GM20431 (cell line): ENCODE measurements at regions not wholly inside any gene's neighbourhood (a gene's known extent, or its start where the extent isn't known, plus 50 kb on each side); places are given as distances from the start of the nearest gene placed in this dataset.

Experiments used
- in situ Hi-C: fragments of 300-500 bp; cut with MseI, MboI; formaldehyde crosslinking; loops from one replicate; pipeline ENCODE4 v1.15.0; 2020; ENCODE audit warnings: low sequenced_read_pairs; ENCODE audit not compliant: unreplicated experiment

DNA sequence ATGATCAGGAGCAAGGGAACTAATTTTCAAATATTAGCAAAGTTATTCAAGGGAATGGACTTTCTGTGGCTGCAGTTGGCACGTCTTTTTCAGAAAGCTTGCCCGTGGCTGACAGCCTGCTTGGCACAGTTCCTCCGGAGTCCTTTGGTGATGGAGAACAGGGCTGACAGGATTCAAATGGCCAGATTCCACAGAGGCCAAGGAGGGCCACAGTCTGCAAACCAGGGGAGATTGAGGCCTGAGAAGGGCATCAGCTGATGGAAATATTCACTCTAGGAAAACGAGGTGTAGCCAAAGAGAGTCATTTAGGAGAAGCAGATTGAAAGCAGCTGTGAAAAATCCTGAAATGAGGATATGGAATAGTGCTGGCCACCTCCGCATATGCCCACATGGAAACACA, 178.3 kb downstream of the EMP1 start:
- in situ Hi-C loops: loop anchor here (25.0 kb wide), 2 partner anchors 163 to 288 kb away; no protein-coding TSS in a partner anchor

DNA sequence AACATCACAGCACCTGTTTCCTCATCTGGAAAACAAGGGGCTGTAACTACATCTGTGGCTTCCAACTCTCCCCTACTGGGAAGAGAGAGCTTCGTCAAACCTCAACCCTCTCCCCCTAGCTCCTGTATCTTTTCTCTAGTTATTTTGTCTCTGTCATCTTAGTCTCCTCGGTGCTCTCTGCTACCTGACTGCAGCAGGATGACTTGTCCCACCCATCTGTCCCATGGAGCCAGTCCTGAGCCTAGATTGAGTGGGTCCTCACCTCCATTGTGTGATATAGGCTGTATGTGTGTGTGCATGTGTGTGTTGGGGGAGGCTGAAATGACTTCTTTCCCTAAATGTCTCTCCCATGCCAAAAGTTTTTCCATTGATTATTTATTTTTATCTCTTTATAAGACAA, 177.3 kb downstream of the EMP1 start:
- in situ Hi-C loops: loop anchor here (25.0 kb wide), 2 partner anchors 163 to 288 kb away; no protein-coding TSS in a partner anchor

DNA sequence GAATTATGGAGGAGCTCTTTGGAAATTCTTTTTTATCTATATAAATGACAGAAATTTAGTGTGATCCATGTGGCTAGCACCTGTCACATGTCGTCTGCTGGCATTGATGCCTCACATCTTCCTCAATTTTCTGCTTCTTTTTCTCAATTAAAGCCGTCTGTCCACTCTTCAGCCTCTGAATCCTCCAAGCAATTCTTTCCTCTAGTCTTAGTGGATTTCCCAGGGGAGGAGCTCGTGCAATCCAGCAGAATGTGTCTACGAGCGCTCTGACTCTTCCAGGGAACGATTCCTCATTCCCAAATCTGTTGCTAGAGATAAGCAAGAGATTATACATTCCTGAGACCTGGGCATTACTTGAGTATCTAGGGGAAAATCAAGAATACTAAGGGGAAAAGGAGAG, 176.6 kb downstream of the EMP1 start:
- in situ Hi-C loops: loop anchor here (25.0 kb wide), 2 partner anchors 164 to 289 kb away; no protein-coding TSS in a partner anchor

DNA sequence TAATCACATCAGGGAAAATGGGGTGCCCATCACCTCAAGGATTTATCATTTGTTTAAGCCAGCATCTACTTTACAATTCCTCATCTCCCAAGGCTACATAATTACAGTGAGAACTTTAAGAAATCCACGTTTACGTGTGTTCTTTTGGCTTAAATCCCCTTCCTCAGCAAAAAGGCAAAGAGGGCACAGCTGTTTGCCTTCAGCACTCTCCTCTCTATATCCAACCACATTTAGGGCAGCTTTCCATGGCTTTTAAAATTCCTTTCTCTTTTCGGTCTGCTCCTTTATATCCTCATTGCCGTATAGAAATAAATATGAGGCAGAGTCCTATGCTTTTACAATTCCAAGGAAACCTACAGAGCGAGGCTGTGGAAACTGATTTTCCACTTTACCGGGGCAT, 175.9 kb downstream of the EMP1 start:
- in situ Hi-C loops: loop anchor here (25.0 kb wide), 2 partner anchors 165 to 290 kb away; no protein-coding TSS in a partner anchor

DNA sequence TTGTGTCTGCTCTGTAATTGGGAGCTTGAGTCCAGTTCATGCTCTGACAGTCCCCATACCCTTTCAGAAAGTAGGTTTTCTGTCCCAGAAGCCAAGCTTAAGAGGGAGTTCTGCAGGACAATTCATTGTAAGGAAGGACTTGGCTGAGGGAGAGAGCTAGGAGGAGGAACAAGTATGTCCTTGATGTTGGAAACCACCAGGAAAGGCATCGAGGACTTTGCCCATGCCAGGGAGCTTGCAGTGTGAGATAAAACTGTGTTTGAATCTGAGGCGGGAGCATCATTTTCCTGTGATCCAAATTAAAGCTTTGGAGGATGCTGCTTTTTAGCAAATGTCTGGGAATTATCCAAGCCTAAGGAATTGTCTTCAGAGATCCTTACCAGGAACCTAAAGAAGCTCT, 175.3 kb downstream of the EMP1 start:
- in situ Hi-C loops: loop anchor here (25.0 kb wide), 2 partner anchors 166 to 291 kb away; no protein-coding TSS in a partner anchor

DNA sequence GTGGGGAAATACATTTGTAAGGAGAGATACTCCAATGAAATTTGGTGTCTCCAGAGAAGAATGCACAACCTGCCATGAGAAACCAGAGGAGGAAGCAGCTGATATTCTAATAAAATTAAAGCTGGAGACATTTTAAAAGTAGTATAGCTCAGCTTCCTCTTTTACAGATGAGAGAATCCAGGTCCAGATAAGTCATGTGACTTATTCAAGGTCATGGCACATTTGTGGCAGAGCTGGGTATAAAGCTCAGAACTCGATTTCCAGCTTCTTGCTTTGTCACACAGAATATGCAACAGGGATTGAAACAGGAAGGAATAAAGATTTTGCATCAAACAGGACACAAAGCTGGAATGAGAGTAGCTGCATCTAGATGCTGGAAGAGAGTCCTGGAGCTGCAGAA, 174.8 kb downstream of the EMP1 start:
- in situ Hi-C loops: loop anchor here (25.0 kb wide), 2 partner anchors 166 to 291 kb away; no protein-coding TSS in a partner anchor

DNA sequence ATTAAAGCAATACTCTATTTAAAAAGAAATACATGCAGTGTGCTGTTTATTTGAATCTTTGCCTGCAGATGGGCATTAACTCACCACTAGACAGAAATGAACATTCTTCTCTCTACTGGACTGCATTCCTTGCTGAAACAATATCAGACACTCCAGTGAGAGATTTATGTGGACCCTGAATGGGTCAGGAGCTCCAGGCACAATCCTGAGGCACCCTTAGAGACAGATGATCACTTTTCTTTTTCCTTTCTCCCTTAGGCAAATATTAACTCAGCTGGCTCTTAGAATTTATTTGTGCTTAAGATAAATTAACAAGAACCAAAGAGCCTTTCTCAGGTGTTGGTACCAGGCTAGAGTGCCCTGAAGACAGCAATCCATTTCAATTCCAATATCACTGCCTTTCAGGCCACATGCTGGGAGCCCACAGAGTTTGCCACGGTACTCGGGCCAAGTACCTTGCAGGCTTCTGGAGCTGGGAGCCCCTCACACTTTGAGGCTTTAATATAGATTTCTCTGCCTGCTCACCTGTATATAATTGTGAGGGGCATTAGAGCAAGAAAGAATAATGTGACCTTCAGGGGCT, 173.0 kb downstream of the EMP1 start:
- in situ Hi-C loops: loop anchor here (25.0 kb wide), 2 partner anchors 168 to 293 kb away; no protein-coding TSS in a partner anchor

DNA sequence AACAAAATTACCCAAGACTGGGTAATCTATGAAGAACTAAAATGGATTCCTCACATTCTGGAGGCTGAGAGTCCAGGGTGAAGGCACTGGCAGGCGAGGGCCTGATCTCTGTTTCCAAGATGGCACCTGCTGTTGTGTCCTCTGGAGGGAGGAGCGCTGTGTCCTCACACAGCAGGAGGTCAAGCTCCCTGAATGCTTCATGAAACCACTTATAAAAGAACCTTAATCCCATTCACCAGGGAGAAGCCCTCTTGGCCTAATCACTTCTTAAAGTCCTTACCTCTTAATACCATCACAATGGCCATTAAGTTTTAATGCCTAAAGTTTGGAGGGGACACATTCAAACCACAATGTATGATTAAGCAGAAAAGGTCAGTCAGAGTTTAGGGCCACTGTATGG, 172.4 kb downstream of the EMP1 start:
- in situ Hi-C loops: loop anchor here (25.0 kb wide), 2 partner anchors 168 to 293 kb away; no protein-coding TSS in a partner anchor

DNA sequence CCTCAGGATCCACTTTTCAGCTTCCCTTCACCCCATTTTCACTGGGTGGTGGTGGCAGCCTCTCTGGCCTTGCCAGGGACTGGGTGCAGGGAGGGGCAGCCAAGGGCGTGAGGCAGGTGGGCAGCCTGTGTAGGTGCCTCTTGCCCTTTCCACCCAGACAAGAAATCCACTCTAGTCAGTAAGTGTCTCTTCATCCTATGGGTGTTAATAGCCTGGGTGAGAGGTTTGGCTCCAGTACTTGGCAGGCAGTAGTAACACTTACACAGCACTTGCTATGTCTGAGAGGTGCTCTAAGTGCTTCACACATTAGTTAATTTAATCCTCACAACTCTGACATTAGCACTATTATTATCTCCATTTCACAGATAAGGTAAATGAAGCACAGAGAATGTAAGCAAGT, 171.9 kb downstream of the EMP1 start:
- in situ Hi-C loops: loop anchor here (25.0 kb wide), 2 partner anchors 169 to 294 kb away; no protein-coding TSS in a partner anchor

DNA sequence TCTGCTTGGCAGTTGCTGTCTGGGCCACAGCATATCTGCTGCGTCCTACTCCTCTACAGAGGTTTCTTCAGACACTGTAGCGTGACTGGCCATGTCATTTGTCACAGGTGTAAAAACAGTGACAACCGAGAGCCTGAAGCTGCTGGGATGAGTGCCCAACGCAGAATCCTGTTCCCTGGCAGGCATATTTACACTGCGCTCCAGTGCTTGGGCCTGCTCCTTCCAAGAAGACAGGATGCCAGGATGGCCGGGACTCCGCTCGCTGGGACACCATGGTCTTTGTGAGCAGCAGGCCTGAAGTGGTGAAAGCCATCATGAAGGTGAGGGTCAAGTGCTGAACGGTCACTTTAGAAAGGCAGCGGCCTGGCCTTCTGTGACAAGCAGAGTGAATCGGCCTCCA, 171.4 kb downstream of the EMP1 start:
- in situ Hi-C loops: loop anchor here (25.0 kb wide), 2 partner anchors 169 to 294 kb away; no protein-coding TSS in a partner anchor

DNA sequence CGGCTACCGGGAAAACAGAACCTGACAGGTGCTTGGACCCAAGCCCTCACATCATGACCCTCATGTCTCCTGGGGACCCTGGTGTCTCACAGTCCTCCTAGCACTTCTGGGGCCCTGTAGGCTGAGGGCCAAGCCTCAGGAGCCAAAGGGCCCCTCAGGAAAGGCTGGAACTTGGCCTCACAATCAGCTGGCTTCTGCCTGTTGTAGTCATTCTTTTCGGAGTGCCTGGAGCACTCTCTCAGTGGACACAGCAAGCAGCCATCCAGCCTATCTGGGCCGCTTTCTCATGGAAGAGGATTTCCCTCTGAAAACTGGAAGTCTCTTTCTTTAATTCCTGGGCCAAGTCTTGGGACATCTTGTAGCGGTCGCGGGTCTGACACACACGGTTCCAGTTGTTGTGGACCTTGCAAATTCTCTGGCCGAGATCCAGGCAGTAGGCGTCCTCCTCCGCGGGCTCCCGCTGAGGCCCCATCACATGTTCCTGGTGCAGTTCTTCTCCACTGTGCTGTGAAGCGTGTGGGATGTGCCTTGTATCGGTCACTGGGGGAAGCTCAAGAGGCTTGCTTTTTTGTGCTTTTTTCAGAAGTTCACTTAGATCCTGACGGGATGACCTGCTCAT, 169.3 kb downstream of the EMP1 start:
- in situ Hi-C loops: loop anchor here (25.0 kb wide), 2 partner anchors 171 to 296 kb away; no protein-coding TSS in a partner anchor

DNA sequence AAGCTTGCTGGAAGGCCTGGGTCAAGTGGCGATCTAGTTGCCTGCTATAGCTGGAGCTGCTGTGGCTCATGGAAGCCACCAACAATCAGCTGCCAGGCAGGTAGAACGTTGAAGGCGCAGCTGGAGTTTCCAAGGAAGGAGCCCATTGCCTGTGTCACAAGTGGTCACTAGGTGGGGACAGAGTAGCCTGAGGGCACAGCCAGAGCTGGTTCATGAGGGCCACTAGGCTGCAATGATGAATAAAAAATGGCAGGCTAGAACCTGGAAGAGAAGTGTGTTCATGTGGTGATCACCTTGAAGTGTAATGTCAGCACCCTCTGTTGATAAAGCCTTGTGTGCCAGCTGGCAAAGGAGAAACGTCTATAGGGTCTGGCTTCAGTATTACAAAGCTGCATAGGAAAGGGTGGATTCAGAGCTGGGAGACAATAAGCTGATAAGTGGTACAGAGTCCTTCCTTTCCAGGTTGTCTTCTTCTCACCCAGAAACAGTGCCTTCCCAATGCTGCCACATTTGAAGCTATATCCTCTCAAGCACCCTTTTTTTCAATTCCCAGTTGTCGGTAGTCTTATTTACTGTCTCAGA, 165.8 kb downstream of the EMP1 start:
- in situ Hi-C loops: loop anchor here (25.0 kb wide), 2 partner anchors 175 to 300 kb away; no protein-coding TSS in a partner anchor

DNA sequence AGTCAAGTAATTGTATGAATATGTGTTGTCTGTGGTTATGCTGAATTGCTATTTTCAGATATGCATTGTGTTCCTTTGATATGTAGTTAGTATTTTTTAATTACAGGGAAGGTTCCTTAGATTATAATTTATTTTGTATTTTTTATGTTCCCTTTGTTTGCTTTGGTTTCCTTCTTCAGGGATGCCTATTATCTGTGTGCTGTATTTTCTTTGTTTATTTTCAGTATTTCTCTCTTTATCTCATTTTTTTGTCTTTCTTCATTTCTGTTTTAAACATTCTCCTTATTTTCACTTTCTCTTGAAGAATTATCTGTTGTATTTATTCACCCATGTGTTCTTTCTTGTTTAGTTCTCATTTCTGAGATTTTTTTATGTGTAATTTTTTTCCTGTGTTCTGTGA, 163.1 kb downstream of the EMP1 start:
- in situ Hi-C loops: loop anchor here (25.0 kb wide), 2 partner anchors 178 to 303 kb away; no protein-coding TSS in a partner anchor

DNA sequence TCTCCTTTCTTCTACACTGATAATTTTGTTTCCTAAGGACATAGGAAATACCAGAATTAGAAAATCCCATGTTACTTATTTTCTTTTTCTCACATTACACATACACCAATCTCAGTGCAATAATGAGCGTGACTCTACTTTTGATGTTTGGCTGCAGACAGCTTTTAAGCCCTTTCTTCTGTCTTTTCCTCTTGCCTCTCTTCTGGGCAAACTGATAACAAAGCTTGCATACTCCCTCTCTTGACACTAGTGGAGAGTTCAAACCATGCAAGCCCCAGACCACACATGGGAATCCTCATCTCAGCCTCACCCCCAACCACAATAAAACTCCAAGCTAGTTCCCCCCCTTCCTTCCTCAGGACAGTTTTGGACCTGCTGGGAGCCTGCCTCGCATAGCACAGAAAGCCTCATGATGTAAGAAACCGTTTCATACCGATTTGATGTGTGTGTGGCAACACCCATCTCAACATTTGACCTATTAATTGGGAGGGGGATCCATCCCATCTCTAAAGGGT, 161.9 kb downstream of the EMP1 start:
- in situ Hi-C loops: loop anchor here (25.0 kb wide), 2 partner anchors 179 to 304 kb away; no protein-coding TSS in a partner anchor

DNA sequence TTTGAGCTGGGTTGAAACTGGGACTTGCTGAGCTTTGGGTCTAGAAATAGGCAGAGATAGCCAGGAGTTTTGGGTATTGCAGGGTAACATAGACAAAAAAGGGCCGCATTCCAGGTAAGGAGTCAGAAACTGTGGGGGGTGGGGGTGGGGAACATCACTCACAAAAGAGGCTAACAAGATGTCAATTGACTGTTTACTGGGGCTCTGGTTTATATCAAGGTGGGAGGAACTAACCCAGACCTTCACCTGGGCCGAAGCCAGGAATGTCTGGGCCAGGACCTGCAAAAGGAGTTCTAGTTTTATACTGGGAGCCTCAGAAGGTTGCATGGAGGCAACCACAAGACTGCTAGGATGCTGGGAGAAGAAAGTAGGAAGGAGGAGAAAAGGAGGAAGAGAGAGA, 154.4 kb downstream of the EMP1 start:
- in situ Hi-C loops: loop anchor here (25.0 kb wide), 2 partner anchors 186 to 311 kb away; no protein-coding TSS in a partner anchor

DNA sequence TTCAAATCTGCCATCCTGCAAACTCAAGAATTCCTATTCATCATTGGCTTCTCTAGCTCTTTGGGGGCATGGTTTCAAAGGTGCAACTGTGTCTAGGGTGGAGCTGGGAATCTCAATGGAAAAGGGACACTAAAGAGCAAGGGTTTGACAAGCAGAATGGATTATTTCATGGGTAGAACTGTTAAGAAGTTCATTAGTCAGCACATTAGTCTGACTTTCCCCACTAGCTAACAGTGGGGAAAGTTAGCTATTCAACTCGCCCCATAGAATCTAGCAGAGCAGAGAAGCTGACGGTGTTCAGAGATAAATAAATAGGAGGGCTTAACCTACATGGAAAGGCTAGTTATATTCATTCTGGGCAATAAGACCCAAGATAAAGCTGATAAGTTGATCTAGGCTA, 153.9 kb downstream of the EMP1 start:
- in situ Hi-C loops: loop anchor here (25.0 kb wide), 2 partner anchors 187 to 312 kb away; no protein-coding TSS in a partner anchor

DNA sequence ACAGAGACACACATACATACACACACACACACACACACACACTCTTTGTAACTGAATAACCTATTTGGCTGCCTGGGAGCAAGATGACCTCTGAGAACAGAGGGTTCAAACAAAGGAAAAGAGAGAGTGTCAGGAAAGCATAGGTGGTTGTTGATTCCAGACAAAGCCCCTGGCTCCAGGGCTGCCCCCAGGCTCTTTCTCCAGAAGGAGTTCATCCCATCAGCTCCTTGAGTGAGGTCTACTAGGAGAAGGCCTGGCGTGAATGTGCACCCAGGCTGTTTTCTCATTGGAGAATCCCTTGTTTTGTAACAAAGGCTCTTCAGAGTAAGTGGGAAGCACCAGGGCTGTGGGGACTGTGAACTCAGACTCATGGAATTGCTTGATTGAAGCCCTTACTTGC, 151.9 kb downstream of the EMP1 start:
- in situ Hi-C loops: no loop called here

DNA sequence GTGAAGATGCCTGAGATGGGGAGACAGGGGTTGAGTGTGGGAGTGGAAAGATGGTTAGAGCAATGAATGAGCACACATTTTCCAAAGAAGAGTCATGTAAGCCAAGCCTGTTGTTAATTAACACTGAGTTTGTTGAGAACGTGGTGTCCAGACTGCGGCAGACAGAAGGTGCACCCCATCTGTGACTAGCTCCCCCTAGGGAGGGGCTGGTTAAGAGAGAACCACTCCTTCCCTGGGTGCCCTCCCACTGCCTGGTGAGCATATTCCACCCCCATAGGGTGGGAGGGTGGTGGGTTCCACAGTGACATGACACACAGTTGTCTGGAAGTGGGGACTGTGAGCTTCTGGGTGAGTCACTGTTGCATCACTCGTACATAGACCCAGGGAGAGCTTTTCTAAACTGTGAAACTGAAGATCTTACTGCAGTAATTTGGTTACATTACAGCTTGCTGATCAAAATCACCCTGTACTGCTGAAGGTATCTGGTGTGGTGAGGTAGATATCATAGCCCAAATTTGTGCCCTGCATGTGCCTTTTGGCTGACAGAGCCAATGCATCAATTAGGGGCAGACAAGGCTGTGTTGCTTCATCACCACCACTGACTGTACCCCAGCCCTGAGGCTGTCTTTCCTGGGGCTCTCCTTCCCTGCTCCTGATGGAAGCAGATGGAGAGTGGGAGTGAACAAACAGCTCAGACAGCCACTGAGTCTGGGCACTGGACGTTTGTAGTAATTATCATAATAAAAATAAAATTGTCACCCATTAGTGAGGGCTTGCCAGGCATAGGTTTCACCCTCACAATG, 150.9 kb downstream of the EMP1 start:
- in situ Hi-C loops: no loop called here

DNA sequence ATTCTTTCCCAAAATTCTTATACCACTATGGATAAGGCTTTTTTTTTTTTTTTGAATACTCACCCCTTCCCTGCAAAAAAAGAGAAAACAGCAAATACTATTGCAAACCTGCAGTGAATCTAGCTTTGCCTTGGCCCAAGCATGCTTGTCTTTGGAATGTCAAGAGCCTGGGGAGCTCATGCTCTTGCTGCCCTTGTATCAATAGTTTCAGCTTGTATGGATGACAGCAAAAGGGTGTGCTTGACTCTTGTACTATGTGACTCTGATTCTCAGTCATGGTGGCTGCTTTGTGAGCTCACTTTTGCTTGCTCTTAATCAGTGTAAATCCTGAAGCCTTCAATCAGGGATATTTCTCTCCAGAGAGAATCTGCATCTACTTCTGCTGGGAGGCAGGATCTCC, 149.2 kb downstream of the EMP1 start:
- in situ Hi-C loops: no loop called here

DNA sequence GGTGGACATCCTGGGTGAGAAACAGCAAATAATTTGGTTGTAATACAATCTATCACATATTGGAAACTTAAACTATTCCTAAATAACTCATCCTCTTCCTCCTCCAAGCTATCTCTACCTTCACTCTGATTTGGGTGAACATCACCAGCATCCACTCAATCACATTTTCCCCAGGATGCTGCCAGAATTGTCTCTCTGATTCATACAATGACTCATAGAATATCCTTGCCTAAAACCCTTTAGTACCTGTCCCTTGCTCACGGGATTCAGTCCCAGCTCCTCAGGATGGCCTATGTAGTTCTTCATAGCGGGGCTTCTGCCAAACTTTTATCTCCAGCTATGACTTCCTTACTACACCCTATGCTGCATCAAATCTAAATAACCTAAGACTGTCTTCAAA, 146.8 kb downstream of the EMP1 start:
- in situ Hi-C loops: no loop called here
